GM19452 (cell line): ENCODE measurements at regions not wholly inside any gene's neighbourhood (a gene's known extent, or its start where the extent isn't known, plus 50 kb on each side); places are given as distances from the start of the nearest gene placed in this dataset.
"Not testable (repeated sequence)": the region's sequence is repeated elsewhere in the genome, so short reads cannot be mapped to it uniquely, and the experiment has no call there.

Source experiments
- ATAC-seq: cut with Tn5 transposase; IDR thresholded peaks from one replicate; pipeline ENCODE4 v1.9.1; 2021; ENCODE audit not compliant: unreplicated experiment

- no peak for ATAC-seq
These were observed 392.9 kb upstream of the RUNX1 start for GRCh38 chr21:35441868-35442582.

DNA sequence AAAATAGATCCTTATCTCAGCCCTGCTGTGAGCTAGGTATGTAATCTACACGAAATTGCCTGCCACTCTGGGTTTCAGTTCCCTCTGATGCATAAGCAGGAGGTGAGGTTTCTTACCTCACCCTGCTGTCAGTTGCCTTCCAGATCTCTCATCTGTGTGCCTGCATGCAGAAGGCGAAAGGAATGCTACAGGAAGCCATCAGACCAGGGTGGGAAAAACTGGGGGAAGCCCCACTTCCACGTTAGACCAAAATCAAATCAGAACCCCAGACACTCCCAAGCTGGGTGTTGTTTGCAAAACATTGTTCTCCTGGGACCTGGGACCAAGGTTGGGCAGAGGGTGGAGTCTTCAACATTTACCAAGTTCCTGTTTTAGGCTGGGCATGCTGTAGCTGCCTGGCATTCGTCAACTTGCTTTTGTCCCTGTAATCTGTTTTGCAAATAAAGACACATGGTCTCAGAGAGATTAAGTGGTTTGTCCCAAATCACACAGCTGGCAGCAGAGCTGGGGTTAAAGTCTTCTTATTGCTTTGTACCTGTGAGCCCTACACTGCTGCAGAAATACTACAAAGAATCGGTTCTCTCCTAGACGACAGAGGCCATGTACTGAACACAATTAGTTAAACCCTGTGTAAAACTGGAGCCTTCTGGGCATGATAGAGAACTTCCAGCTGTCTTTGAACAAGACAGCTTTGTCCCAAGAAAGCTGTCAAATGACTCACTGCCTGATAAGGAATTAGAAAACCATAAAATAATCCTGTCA, 389.7 kb upstream of the RUNX1 start:
- no peak for ATAC-seq

DNA sequence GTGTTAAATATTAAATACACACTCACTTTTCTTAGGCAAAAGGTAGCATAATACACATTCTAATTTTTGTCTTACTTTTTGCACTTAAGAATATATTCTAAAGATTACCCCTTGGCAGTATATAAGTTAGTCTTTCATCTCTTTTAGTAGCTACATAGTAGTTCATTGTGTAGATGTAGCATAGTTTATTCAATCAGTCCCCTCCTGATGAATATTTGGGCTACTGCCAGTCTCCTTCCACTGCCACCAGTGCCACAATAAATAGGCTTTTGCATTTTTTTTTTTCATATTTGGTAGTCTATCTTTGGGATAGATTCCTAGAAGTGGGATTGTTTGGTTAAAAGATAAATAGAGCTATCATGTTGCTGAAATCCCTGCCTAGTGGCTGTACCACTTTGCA, 388.8 kb upstream of the RUNX1 start:
- no peak for ATAC-seq

GRCh38 chr21:35436899-35437298, 387.8 kb upstream of the RUNX1 start:
- no peak for ATAC-seq

- ATAC-seq = not testable (repeated sequence)
These were observed 383.5 kb upstream of the RUNX1 start for GRCh38 chr21:35432601-35433000.

DNA sequence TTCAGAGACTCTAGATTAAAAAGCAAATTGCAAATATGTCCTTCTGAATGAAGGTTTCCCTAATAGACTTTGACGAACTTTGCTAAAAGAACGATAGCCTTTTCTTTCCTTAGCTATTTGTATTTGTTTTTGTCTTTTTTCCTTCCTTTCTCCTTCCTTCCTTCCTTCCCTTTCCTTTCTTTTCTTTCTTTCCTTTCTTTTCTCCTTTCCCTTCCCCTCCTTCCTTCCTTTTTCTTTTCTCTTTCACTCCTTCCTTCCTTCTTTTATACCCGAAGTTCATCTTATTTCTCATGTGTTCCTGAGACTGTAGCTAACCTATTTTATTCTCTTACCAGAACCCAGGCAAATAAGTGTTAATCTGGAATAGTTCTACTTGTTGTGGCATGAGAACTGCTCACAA, 381.2 kb upstream of the RUNX1 start:
- no peak for ATAC-seq

GRCh38 chr21:35428937-35429336, 379.8 kb upstream of the RUNX1 start:
- no peak for ATAC-seq

GRCh38 chr21:35428489-35428888, 379.4 kb upstream of the RUNX1 start:
- ATAC-seq = no peak

GRCh38 chr21:35428001-35428320, 378.9 kb upstream of the RUNX1 start:
- no peak for ATAC-seq

DNA sequence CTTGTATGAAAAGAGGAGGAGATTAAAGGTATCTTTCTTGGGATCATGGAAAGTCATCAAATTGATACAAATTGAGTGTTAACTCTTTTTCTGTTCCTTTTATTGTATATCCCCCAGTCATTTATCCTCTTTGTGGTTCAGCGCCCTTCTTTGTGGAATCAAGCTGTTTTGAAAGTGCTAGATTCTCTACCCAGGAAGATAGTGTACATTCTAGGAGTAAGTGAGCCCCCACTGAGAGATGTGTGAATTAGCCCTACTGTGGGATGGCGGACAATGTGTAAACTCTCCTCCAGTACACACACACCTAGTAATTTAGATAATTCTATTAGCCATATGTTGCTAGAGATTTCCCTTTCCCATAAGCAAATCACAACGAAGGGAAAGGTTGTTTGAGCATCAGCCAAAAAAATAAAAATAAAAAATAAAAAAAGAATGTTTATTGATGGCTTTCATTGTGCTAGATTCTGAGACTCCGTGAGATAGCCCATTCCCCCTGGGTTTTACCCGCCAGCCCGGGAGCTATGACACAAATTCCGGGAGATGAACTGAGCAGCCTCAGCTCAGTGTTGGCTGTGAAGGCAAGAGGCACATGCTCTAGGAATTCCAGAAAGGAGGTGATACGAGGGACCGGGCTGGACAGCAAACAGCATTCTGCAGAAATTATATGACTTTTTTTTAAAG, 378.4 kb upstream of the RUNX1 start:
- ATAC-seq = no peak

GRCh38 chr21:35426897-35427296, 377.8 kb upstream of the RUNX1 start:
- no peak for ATAC-seq

DNA sequence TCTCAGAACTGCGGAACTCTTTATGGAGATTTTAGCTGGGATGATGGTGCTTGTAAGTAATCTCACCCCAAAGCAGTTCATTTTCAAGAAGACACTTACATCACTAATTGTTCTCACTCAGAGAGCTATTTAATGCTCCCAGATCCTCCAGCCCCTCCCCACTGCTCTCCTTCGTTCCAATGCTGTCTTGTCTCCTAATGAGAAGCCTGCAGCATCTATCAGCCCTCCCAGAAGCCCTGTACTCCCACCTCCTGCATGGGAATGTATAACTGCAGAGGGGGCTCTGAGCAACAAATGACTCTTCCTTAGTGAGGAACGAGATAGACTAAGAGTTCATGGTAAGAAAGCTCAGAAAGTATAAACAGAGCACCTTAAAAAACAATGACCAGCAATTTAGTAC, 377.4 kb upstream of the RUNX1 start:
- no peak for ATAC-seq

- ATAC-seq = no peak
These were observed 375.0 kb upstream of the RUNX1 start for GRCh38 chr21:35424122-35424521.

GRCh38 chr21:35423709-35424108, 374.6 kb upstream of the RUNX1 start:
- no peak for ATAC-seq

DNA sequence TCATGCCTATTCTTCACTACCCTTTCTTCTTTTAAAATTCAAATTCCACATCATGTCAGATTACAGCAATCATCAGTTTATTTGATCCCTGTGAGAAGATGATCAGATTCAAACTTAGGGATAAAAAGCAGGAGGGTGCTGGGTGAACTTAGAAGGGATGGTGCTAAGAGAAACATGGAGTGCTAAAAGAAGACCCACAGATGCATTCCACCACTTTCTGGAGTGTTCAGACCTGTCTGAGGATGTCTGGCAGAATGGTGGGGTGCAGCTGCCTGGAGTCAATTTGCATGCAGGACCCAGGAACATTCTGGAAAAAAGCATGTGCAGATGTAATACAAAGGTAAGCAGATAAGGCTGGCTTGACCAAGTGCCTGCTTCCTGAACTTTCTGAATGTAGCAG, 372.9 kb upstream of the RUNX1 start:
- ATAC-seq = no peak

GRCh38 chr21:35421221-35421620, 372.1 kb upstream of the RUNX1 start:
- ATAC-seq = no peak

DNA sequence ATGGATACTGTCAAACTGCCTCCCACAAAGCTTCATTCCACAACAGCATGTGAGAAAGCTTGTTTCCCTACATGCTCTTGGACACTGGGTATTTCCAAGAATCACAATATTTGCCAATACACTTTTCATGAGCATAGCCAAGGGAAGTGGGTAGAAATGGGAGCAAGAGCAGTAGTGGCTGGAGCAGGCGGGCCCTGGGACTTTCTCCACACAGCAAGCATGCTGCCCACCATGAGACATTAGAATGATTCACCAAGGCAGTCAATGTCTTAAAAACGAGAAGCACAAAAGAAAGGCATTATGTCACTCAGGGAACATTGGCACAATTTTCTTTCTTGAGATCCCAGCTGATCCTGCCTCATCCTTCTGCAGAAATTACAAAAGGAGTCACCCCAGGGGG, 371.6 kb upstream of the RUNX1 start:
- no peak for ATAC-seq

GRCh38 chr21:35417762-35418161, 368.7 kb upstream of the RUNX1 start:
- ATAC-seq = no peak

- no peak for ATAC-seq
These were observed 367.9 kb upstream of the RUNX1 start for GRCh38 chr21:35416866-35417489.

DNA sequence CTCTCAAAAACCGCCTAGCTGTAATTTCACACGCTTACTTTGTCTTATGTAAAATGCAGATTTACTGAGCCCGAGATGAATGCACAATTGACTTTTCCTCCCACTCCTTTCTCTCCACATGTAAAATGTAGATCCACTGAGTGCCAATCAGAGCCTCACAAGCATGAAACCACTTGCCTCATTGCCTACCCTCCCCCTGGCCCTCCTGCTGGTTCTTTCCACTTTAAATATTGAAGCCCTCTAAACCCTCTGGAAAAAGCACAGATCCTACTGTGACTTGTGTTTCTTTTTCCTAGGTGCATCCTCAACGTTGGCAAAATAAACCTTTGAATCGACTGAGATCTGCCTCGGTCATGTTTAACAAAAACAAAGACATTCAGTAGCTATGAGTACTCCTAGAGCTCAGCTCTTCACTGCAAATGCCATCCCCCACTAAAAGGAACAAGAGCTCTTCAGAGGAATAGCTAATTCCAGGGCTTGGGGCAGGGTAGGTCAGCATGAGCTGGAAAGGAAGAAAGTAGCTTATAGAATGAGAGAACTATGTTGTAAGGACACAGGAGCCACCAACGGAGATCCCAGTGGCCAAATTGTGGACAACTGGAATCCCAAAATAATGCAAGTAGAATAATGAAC, 365.5 kb upstream of the RUNX1 start:
- ATAC-seq = no peak

DNA sequence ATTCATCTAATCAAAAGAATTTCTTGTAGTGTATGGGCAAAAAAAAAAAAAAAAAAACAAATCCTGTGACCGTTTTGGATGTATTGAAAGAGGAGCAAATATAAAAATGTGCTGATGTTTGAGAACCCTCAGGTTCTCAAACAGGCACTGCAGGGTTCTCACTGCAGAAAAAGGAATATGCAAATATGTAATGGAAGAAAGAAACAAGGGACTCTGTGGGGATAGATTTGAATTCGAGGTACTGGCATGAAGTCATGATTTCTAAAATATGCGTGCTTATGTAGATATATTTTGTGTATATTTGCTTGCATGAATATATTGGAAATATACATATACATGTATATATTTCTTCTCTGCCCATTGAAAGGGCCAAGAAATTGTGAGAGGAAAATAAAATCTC, 365.0 kb upstream of the RUNX1 start:
- no peak for ATAC-seq
